NCI-H2227 (cell line): ENCODE measurements at regions not wholly inside any gene's neighbourhood (a gene's known extent, or its start where the extent isn't known, plus 50 kb on each side); places are given as distances from the start of the nearest gene placed in this dataset.

Experiments
- DNase-seq: peaks from one replicate; lab custom pipeline; 2025; ENCODE audit not compliant: unreplicated experiment; lab: John Stamatoyannopoulos, UW

GRCh38 chr16:73326221-73326620 lies 278.3 kb upstream of the ZFHX3 start:
- no peak for DNase-seq

GRCh38 chr16:73323880-73324279 lies 276.0 kb upstream of the ZFHX3 start:
- no peak for DNase-seq

GRCh38 chr16:73322856-73323255 lies 274.9 kb upstream of the ZFHX3 start:
- no peak for DNase-seq

GRCh38 chr16:73321853-73322252 lies 273.9 kb upstream of the ZFHX3 start:
- DNase-seq, result no peak

GRCh38 chr16:73319737-73320136 lies 271.8 kb upstream of the ZFHX3 start:
- peak; percentile 89 for DNase-seq

- DNase-seq, result no peak
These were observed 271.3 kb upstream of the ZFHX3 start for GRCh38 chr16:73319261-73319660.

GRCh38 chr16:73317321-73317857 lies 269.5 kb upstream of the ZFHX3 start:
- DNase-seq, result peak; percentile 24

- no peak for DNase-seq
These were observed 267.7 kb upstream of the ZFHX3 start for GRCh38 chr16:73315645-73316044.

GRCh38 chr16:73313950-73314349 lies 266.0 kb upstream of the ZFHX3 start:
- DNase-seq, result no peak

- DNase-seq, result no peak
These were observed 264.2 kb upstream of the ZFHX3 start for GRCh38 chr16:73311857-73312723.

GRCh38 chr16:73308771-73309170 lies 260.8 kb upstream of the ZFHX3 start:
- DNase-seq, result no peak

GRCh38 chr16:73306901-73307413 lies 259.0 kb upstream of the ZFHX3 start:
- DNase-seq, result no peak

- DNase-seq, result peak; percentile 85
These were observed 256.3 kb upstream of the ZFHX3 start for GRCh38 chr16:73304008-73304774.

GRCh38 chr16:73302942-73303341 lies 255.0 kb upstream of the ZFHX3 start:
- no peak for DNase-seq

- DNase-seq, result no peak
These were observed 254.1 kb upstream of the ZFHX3 start for GRCh38 chr16:73301984-73302383.

GRCh38 chr16:73299346-73299745 lies 251.4 kb upstream of the ZFHX3 start:
- no peak for DNase-seq

GRCh38 chr16:73298562-73298961 lies 250.6 kb upstream of the ZFHX3 start:
- DNase-seq, result peak; percentile 2

- DNase-seq, result no peak
These were observed 242.3 kb upstream of the ZFHX3 start for GRCh38 chr16:73290258-73290657.

- no peak for DNase-seq
These were observed 241.3 kb upstream of the ZFHX3 start for GRCh38 chr16:73289232-73289631.

- peak; percentile 6 for DNase-seq
These were observed 240.6 kb upstream of the ZFHX3 start for GRCh38 chr16:73288520-73288919.

- DNase-seq, result peak; percentile 2
These were observed 240.0 kb upstream of the ZFHX3 start for GRCh38 chr16:73287859-73288405.
